SK-N-SH (cell line): ENCODE measurements at regions not wholly inside any gene's neighbourhood (a gene's known extent, or its start where the extent isn't known, plus 50 kb on each side); places are given as distances from the start of the nearest gene placed in this dataset.

ENCODE experiments used
- ELF1 ChIP-seq: IDR thresholded peaks from 2 replicates; pipeline ENCODE4 v1.4.0; 2012
- EZH2phosphoT487 ChIP-seq: fragments of 200-600 bp; sonication (generic); IDR thresholded peaks from 2 replicates; pipeline ENCODE4 v1.6.1; 2017; ENCODE audit warnings: low read depth, mixed run types, mild to moderate bottlenecking, antibody characterized with exemption, moderate library complexity, borderline replicate concordance
- FOXJ3 ChIP-seq: sonication (generic); formaldehyde crosslinking; IDR thresholded peaks from 2 replicates; pipeline ENCODE4 v1.5.1; 2020; ENCODE audit warnings: mild to moderate bottlenecking, missing genetic modification reagents
- FOXM1 ChIP-seq: IDR thresholded peaks from 2 replicates; pipeline ENCODE4 v1.4.0; 2012; ENCODE audit warnings: low read depth, mild to moderate bottlenecking
- GABPA ChIP-seq: IDR thresholded peaks from 2 replicates; pipeline ENCODE4 v1.4.0; 2012; ENCODE audit warnings: low read depth, mild to moderate bottlenecking
- JUND ChIP-seq: IDR thresholded peaks from 2 replicates; pipeline ENCODE4 v1.4.0; 2012
- MXI1 ChIP-seq: IDR thresholded peaks from 2 replicates; pipeline ENCODE4 v1.6.1; 2012; ENCODE audit warnings: mild to moderate bottlenecking, low read depth, low read length, improper control_type of control experiment
- RAD21 ChIP-seq: IDR thresholded peaks from 2 replicates; pipeline ENCODE4 v1.6.1; 2012; ENCODE audit warnings: mild to moderate bottlenecking, low read length
- TF ChIP-seq, protein P1 (sequence below): fragments of 200-600 bp; sonication (generic); IDR thresholded peaks from 2 replicates; pipeline ENCODE4 v1.6.1; 2017; ENCODE audit warnings: antibody characterized with exemption, mild to moderate bottlenecking, moderate library complexity

DNA sequence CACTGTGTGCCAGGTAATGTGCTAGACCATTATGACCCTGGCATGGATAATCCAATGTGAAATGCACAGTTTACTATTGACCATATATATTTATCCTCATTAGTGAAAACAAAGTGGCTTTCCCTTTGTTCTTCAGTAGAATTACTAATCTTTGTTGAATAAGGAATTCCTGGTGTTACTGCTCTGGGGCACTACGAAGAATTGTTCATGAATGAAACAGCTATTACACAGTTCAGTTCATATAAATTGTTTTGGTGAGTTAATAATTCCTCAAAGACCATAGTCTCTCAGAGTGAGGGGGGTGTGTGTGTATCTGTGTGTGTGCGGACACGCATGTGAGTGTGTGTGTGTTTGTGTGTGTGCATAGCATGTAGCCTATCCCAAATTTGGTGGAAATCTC is 668.0 kb upstream of the MBL2 start:
- TF ChIP-seq, protein P1, sequence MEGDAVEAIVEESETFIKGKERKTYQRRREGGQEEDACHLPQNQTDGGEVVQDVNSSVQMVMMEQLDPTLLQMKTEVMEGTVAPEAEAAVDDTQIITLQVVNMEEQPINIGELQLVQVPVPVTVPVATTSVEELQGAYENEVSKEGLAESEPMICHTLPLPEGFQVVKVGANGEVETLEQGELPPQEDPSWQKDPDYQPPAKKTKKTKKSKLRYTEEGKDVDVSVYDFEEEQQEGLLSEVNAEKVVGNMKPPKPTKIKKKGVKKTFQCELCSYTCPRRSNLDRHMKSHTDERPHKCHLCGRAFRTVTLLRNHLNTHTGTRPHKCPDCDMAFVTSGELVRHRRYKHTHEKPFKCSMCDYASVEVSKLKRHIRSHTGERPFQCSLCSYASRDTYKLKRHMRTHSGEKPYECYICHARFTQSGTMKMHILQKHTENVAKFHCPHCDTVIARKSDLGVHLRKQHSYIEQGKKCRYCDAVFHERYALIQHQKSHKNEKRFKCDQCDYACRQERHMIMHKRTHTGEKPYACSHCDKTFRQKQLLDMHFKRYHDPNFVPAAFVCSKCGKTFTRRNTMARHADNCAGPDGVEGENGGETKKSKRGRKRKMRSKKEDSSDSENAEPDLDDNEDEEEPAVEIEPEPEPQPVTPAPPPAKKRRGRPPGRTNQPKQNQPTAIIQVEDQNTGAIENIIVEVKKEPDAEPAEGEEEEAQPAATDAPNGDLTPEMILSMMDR = no peak
- no peak for TF ChIP-seq RAD21
- TF ChIP-seq JUND = no peak
- no peak for TF ChIP-seq MXI1
- TF ChIP-seq ELF1 = no peak
- no peak for TF ChIP-seq GABPA
- TF ChIP-seq EZH2phosphoT487 = no peak
- no peak for TF ChIP-seq FOXJ3 (CRISPR knock-in tag)
- TF ChIP-seq FOXM1 = no peak
